ENCODE measurements at regions not wholly inside any gene's neighbourhood (a gene's known extent, or its start where the extent isn't known, plus 50 kb on each side); places are given as distances from the start of the nearest gene placed in this dataset.

GRCh38 chr11:129728581-129728980, 87.1 kb upstream of the TMEM45B start:
- no peak for TF ChIP-seq ZNF133 (CRISPR knock-in tag; IDR thresholded peaks at IDR 0.05)
- no peak for TF ChIP-seq TFAP4 (CRISPR knock-in tag; IDR thresholded peaks at IDR 0.05; ENCODE audit: borderline replicate concordance)
- no peak for TF ChIP-seq SREBF2 (CRISPR knock-in tag; IDR thresholded peaks at IDR 0.05)

Data from K562 (cell line).